G401.6 (cell line): ENCODE measurements at regions not wholly inside any gene's neighbourhood (a gene's known extent, or its start where the extent isn't known, plus 50 kb on each side); places are given as distances from the start of the nearest gene placed in this dataset.
"Not testable (repeated sequence)": the region's sequence is repeated elsewhere in the genome, so short reads cannot be mapped to it uniquely, and the experiment has no call there.

Source experiments
- FAIRE-seq: peaks from 2 replicates; lab custom pipeline; 2012; peaks lifted over from hg19 to GRCh38; lab: Jason Lieb, UNC

GRCh38 chr2:95686056-95686825 lies 94.4 kb downstream of the TRIM43 start:
- not testable (repeated sequence) for FAIRE-seq

GRCh38 chr2:95687852-95688251 lies 96.1 kb downstream of the TRIM43 start:
- FAIRE-seq = not testable (repeated sequence)

- not testable (repeated sequence) for FAIRE-seq
These were observed 99.4 kb downstream of the TRIM43 start for GRCh38 chr2:95691210-95691609.

- not testable (repeated sequence) for FAIRE-seq
These were observed 101.5 kb downstream of the TRIM43 start for GRCh38 chr2:95693071-95693846.

- FAIRE-seq = no peak
These were observed 103.8 kb downstream of the TRIM43 start for GRCh38 chr2:95695613-95696012.

- FAIRE-seq = no peak
These were observed 106.3 kb downstream of the TRIM43 start for GRCh38 chr2:95698146-95698545.

- FAIRE-seq = not testable (repeated sequence)
These were observed 107.7 kb downstream of the TRIM43 start for GRCh38 chr2:95699201-95700184.

- FAIRE-seq = no peak
These were observed 108.7 kb downstream of the TRIM43 start for GRCh38 chr2:95700519-95700918.

GRCh38 chr2:95702471-95702870 lies 110.7 kb downstream of the TRIM43 start:
- FAIRE-seq = no peak

GRCh38 chr2:95707161-95707560 lies 115.4 kb downstream of the TRIM43 start:
- FAIRE-seq = not testable (repeated sequence)

- FAIRE-seq = no peak
These were observed 116.0 kb downstream of the TRIM43 start for GRCh38 chr2:95707837-95708236.

- no peak for FAIRE-seq
These were observed 118.0 kb downstream of the TRIM43 start for GRCh38 chr2:95709831-95710230.

- not testable (repeated sequence) for FAIRE-seq
These were observed 121.8 kb downstream of the TRIM43 start for GRCh38 chr2:95713470-95714177.

- not testable (repeated sequence) for FAIRE-seq
These were observed 122.6 kb downstream of the TRIM43 start for GRCh38 chr2:95714398-95714797.

- no peak for FAIRE-seq
These were observed 127.8 kb downstream of the TRIM43 start for GRCh38 chr2:95719473-95720060.

GRCh38 chr2:95721726-95722125 lies 129.9 kb downstream of the TRIM43 start:
- FAIRE-seq = no peak

- FAIRE-seq = no peak
These were observed 130.4 kb downstream of the TRIM43 start for GRCh38 chr2:95722131-95722697.

GRCh38 chr2:95723627-95724210 lies 131.9 kb downstream of the TRIM43 start:
- not testable (repeated sequence) for FAIRE-seq

GRCh38 chr2:95725191-95725590 lies 133.4 kb downstream of the TRIM43 start:
- FAIRE-seq = not testable (repeated sequence)

- not testable (repeated sequence) for FAIRE-seq
These were observed 133.9 kb downstream of the TRIM43 start for GRCh38 chr2:95725677-95726076.
